SK-N-MC (cell line): ENCODE measurements at regions not wholly inside any gene's neighbourhood (a gene's known extent, or its start where the extent isn't known, plus 50 kb on each side); places are given as distances from the start of the nearest gene placed in this dataset.

ENCODE experiments used
- DNase-seq: peaks from one replicate; pipeline ENCODE4 v3.0.0-alpha.2; 2011; ENCODE audit warnings: low read depth, low spot score
- H3K27ac ChIP-seq: fragments of 200-600 bp; sonication (generic); 2 replicates; pipeline ENCODE4 v1.5.1; 2016; ENCODE audit warnings: mixed run types
- H3K36me3 ChIP-seq: fragments of 200-600 bp; sonication (generic); 2 replicates; pipeline ENCODE4 v1.6.1; 2017; ENCODE audit warnings: antibody characterized with exemption, low read length, mixed read lengths; ENCODE audit not compliant: insufficient read depth
- H3K4me3 ChIP-seq: fragments of 200-600 bp; sonication (generic); 2 replicates; pipeline ENCODE4 v1.5.1; 2016
- H3K9ac ChIP-seq: fragments of 200-600 bp; sonication (generic); 2 replicates; pipeline ENCODE4 v1.8.0; 2017; ENCODE audit warnings: mixed run types, mixed read lengths; ENCODE audit not compliant: insufficient read length
- H3K9me3 ChIP-seq: fragments of 200-600 bp; sonication (generic); 2 replicates; pipeline ENCODE4 v1.6.1; 2017; ENCODE audit warnings: low read depth, mild to moderate bottlenecking, antibody characterized with exemption, low read length, moderate library complexity, mixed read lengths
- EZH2 ChIP-seq: fragments of 200-600 bp; sonication (generic); IDR thresholded peaks from one replicate; pipeline ENCODE4 v1.6.1; 2017; ENCODE audit warnings: antibody characterized with exemption
- FOXP2 ChIP-seq: optimal IDR thresholded peaks from 2 replicates; pipeline ENCODE3; 2011; ENCODE audit warnings: mild to moderate bottlenecking, moderate library complexity; ENCODE audit not compliant: insufficient read depth; ENCODE audit errors: extremely low read length, control extremely low read depth
- POLR2AphosphoS5 ChIP-seq: IDR thresholded peaks from 2 replicates; pipeline ENCODE4 v1.6.1; 2012; ENCODE audit warnings: mild to moderate bottlenecking, low read depth, low read length, borderline replicate concordance

- Histone ChIP-seq H3K9me3 (no peaks in the 10 kb centered on the region), H3K27ac (no peak overlapping the region), H3K9ac (no peak overlapping the region), H3K4me3 (no peak overlapping the region), H3K36me3 (no peaks in the 10 kb centered on the region)
- no peak for DNase-seq
- TF ChIP-seq POLR2AphosphoS5 = no peak
- TF ChIP-seq FOXP2 = no peak
- no peak for TF ChIP-seq EZH2
Measured at GRCh38 chr5:71899865-71900342, 180.8 kb downstream of the CARTPT start.

GRCh38 chr5:71903808-71904207 lies 184.7 kb downstream of the CARTPT start:
- no peak overlapping the region for H3K27ac ChIP-seq
- TF ChIP-seq EZH2 (no peak), FOXP2 (no peak), POLR2AphosphoS5 (no peak)

GRCh38 chr5:71904852-71905251 lies 185.8 kb downstream of the CARTPT start:
- Histone ChIP-seq H3K9me3 (no peaks in the 10 kb centered on the region), H3K36me3 (no peaks in the 10 kb centered on the region), H3K27ac (no peak overlapping the region), H3K4me3 (no peak overlapping the region), H3K9ac (no peak overlapping the region)
- no peak for DNase-seq
- no peak for TF ChIP-seq FOXP2
- TF ChIP-seq EZH2 = no peak
- no peak for TF ChIP-seq POLR2AphosphoS5

More at GRCh38 chr5:71903808-71904207, 184.7 kb downstream of the CARTPT start:
- Histone ChIP-seq H3K36me3 (no peaks in the 10 kb centered on the region), H3K9ac (no peak overlapping the region), H3K9me3 (no peaks in the 10 kb centered on the region), H3K4me3 (no peak overlapping the region)
- DNase-seq = no peak

GRCh38 chr5:71905834-71906711 lies 187.0 kb downstream of the CARTPT start:
- Histone ChIP-seq H3K36me3 (no peaks in the 10 kb centered on the region), H3K27ac (no peak overlapping the region), H3K4me3 (no peak overlapping the region), H3K9ac (no peak overlapping the region), H3K9me3 (no peaks in the 10 kb centered on the region)
- TF ChIP-seq EZH2 = no peak
- TF ChIP-seq FOXP2 = no peak
- TF ChIP-seq POLR2AphosphoS5 = no peak
- DNase-seq = no peak

GRCh38 chr5:71907001-71907588 lies 188.0 kb downstream of the CARTPT start:
- no peaks in the 10 kb centered on the region for H3K36me3 ChIP-seq
- H3K9me3 ChIP-seq = no peaks in the 10 kb centered on the region
- TF ChIP-seq EZH2 = no peak
- no peak for TF ChIP-seq POLR2AphosphoS5
- TF ChIP-seq FOXP2 = no peak
- no peak overlapping the region for H3K4me3 ChIP-seq
- H3K9ac ChIP-seq = no peak overlapping the region
- DNase-seq = no peak
- H3K27ac ChIP-seq = no peak overlapping the region

- DNase-seq = no peak
- Histone ChIP-seq H3K4me3 (no peak overlapping the region), H3K36me3 (no peaks in the 10 kb centered on the region), H3K9ac (no peak overlapping the region), H3K9me3 (no peaks in the 10 kb centered on the region), H3K27ac (no peak overlapping the region)
- TF ChIP-seq POLR2AphosphoS5 (no peak), FOXP2 (no peak), EZH2 (no peak)
Measured at GRCh38 chr5:71907608-71908145, 188.6 kb downstream of the CARTPT start.

GRCh38 chr5:71910741-71911140 lies 191.7 kb downstream of the CARTPT start:
- no peak for DNase-seq
- TF ChIP-seq FOXP2 = no peak
- no peak for TF ChIP-seq EZH2
- TF ChIP-seq POLR2AphosphoS5 = no peak

GRCh38 chr5:71912021-71912420 lies 192.9 kb downstream of the CARTPT start:
- no peak for DNase-seq
- no peaks in the 10 kb centered on the region for H3K9me3 ChIP-seq
- no peak overlapping the region for H3K9ac ChIP-seq
- TF ChIP-seq FOXP2 (no peak), EZH2 (no peak), POLR2AphosphoS5 (no peak)
- H3K27ac ChIP-seq = no peak overlapping the region
- no peaks in the 10 kb centered on the region for H3K36me3 ChIP-seq
- H3K4me3 ChIP-seq = no peak overlapping the region

More at GRCh38 chr5:71910741-71911140, 191.7 kb downstream of the CARTPT start:
- H3K9me3 ChIP-seq = no peaks in the 10 kb centered on the region
- H3K4me3 ChIP-seq = no peak overlapping the region
- H3K27ac ChIP-seq = no peak overlapping the region
- H3K9ac ChIP-seq = no peak overlapping the region
- no peaks in the 10 kb centered on the region for H3K36me3 ChIP-seq
